ENCODE measurements at regions not wholly inside any gene's neighbourhood (a gene's known extent, or its start where the extent isn't known, plus 50 kb on each side); places are given as distances from the start of the nearest gene placed in this dataset.

- intact Hi-C loops (cut with DNase I, micrococcal nuclease) = no loop called here
- no peaks in the 10 kb centered on the region for H3K4me1 ChIP-seq (ENCODE audit: low read depth)
- no peak overlapping the region for H3K4me3 ChIP-seq
- no peak for TF ChIP-seq CTCF (IDR thresholded peaks at IDR 0.05)
- no peaks in the 10 kb centered on the region for H3K36me3 ChIP-seq (ENCODE audit: low read depth)
- DNase-seq (no peak), ATAC-seq (no peak)
- H3K9me3 ChIP-seq = no peaks in the 10 kb centered on the region
Observed at GRCh38 chr2:114201781-114202180, 240.7 kb upstream of the DPP10 start.

GRCh38 chr2:114203679-114204078 lies 238.8 kb upstream of the DPP10 start:
- Histone ChIP-seq H3K36me3 (ENCODE audit: low read depth) (no peaks in the 10 kb centered on the region), H3K4me3 (no peak overlapping the region), H3K9me3 (no peaks in the 10 kb centered on the region), H3K4me1 (ENCODE audit: low read depth) (no peaks in the 10 kb centered on the region)
- TF ChIP-seq CTCF (IDR thresholded peaks at IDR 0.05) = no peak
- DNase-seq = no peak
- no peak for ATAC-seq
- intact Hi-C loops (cut with DNase I, micrococcal nuclease) = no loop called here

- H3K36me3 ChIP-seq (ENCODE audit: low read depth) = no peaks in the 10 kb centered on the region
- ATAC-seq (no peak), DNase-seq (no peak)
- no peak overlapping the region for H3K4me3 ChIP-seq
- no peaks in the 10 kb centered on the region for H3K9me3 ChIP-seq
- intact Hi-C loops (cut with DNase I, micrococcal nuclease) = no loop called here
- no peaks in the 10 kb centered on the region for H3K4me1 ChIP-seq (ENCODE audit: low read depth)
- no peak for TF ChIP-seq CTCF (IDR thresholded peaks at IDR 0.05)
Observed at GRCh38 chr2:114213808-114214207, 228.6 kb upstream of the DPP10 start.

GRCh38 chr2:114218383-114218782 lies 224.1 kb upstream of the DPP10 start:
- Histone ChIP-seq H3K9me3 (no peaks in the 10 kb centered on the region), H3K4me1 (ENCODE audit: low read depth) (no peaks in the 10 kb centered on the region), H3K4me3 (no peak overlapping the region), H3K36me3 (ENCODE audit: low read depth) (no peaks in the 10 kb centered on the region)
- no peak for TF ChIP-seq CTCF (IDR thresholded peaks at IDR 0.05)
- intact Hi-C loops (cut with DNase I, micrococcal nuclease) = no loop called here
- DNase-seq (no peak), ATAC-seq (no peak)

GRCh38 chr2:114219456-114219855 lies 223.0 kb upstream of the DPP10 start:
- no peak for TF ChIP-seq CTCF (IDR thresholded peaks at IDR 0.05)
- ATAC-seq = no peak

GRCh38 chr2:114222344-114222743 lies 220.1 kb upstream of the DPP10 start:
- ATAC-seq = no peak
- intact Hi-C loops (cut with DNase I, micrococcal nuclease) = no loop called here
- TF ChIP-seq CTCF (IDR thresholded peaks at IDR 0.05) = no peak

More at GRCh38 chr2:114219456-114219855, 223.0 kb upstream of the DPP10 start:
- no peaks in the 10 kb centered on the region for H3K9me3 ChIP-seq
- no peak overlapping the region for H3K4me3 ChIP-seq
- no peaks in the 10 kb centered on the region for H3K4me1 ChIP-seq (ENCODE audit: low read depth)
- no peaks in the 10 kb centered on the region for H3K36me3 ChIP-seq (ENCODE audit: low read depth)
- intact Hi-C loops (cut with DNase I, micrococcal nuclease) = no loop called here
- DNase-seq = no peak

More at GRCh38 chr2:114222344-114222743, 220.1 kb upstream of the DPP10 start:
- no peaks in the 10 kb centered on the region for H3K36me3 ChIP-seq (ENCODE audit: low read depth)
- no peaks in the 10 kb centered on the region for H3K9me3 ChIP-seq
- no peak for DNase-seq
- no peak overlapping the region for H3K4me3 ChIP-seq
- no peaks in the 10 kb centered on the region for H3K4me1 ChIP-seq (ENCODE audit: low read depth)
